Hepatocyte (in vitro differentiated cells): ENCODE measurements at regions not wholly inside any gene's neighbourhood (a gene's known extent, or its start where the extent isn't known, plus 50 kb on each side); places are given as distances from the start of the nearest gene placed in this dataset.

Experiments used
- CTCF ChIP-seq: fragments of 200-600 bp; sonication (generic); IDR thresholded peaks from 2 replicates; pipeline ENCODE4 v1.5.1; 2016; ENCODE audit warnings: antibody characterized with exemption, mild to moderate bottlenecking; ENCODE audit not compliant: poor library complexity
- EZH2 ChIP-seq: fragments of 200-600 bp; sonication (generic); IDR thresholded peaks from 2 replicates; pipeline ENCODE4 v1.6.1; 2016; ENCODE audit warnings: antibody characterized with exemption, mild to moderate bottlenecking, borderline replicate concordance
- EZH2phosphoT487 ChIP-seq: fragments of 200-600 bp; sonication (generic); IDR thresholded peaks from one replicate; pipeline ENCODE4 v1.6.1; 2018; ENCODE audit warnings: antibody characterized with exemption, mild to moderate bottlenecking, low read depth, moderate library complexity; ENCODE audit not compliant: unreplicated experiment, severe bottlenecking

- TF ChIP-seq CTCF: no peak
- TF ChIP-seq EZH2phosphoT487: no peak
- TF ChIP-seq EZH2: no peak
These were observed 118.4 kb downstream of the SUDS3 start for GRCh38 chr12:118494776-118495175.
